GM23338 (cell line): ENCODE measurements at regions not wholly inside any gene's neighbourhood (a gene's known extent, or its start where the extent isn't known, plus 50 kb on each side); places are given as distances from the start of the nearest gene placed in this dataset.
A peak's percentile ranks its signal among the peaks of the same experiment; 100 is the strongest.

ENCODE experiments used
- ATAC-seq: fragments of 200-7000 bp; cut with Tn5 transposase; 3 replicates; pipeline ENCODE4 v1.9.1; 2020
- DNase-seq: peaks from one replicate; pipeline ENCODE4 v3.0.0-alpha.2; 2015; ENCODE audit warnings: low spot score
- H2AFZ ChIP-seq: fragments of 200-600 bp; sonication (generic); 2 replicates; pipeline ENCODE4 v1.8.0; 2016; ENCODE audit warnings: antibody characterized with exemption, mild to moderate bottlenecking, moderate library complexity
- H3F3A ChIP-seq: fragments of 200-600 bp; sonication (generic); replicated peaks from 2 replicates; pipeline ENCODE4 v1.8.0; 2017; ENCODE audit warnings: antibody characterized with exemption, mixed run types, low read depth
- H3K27ac ChIP-seq: fragments of 200-600 bp; sonication (generic); 2 replicates; pipeline ENCODE4 v1.6.1; 2016; ENCODE audit warnings: low read depth
- H3K27me3 ChIP-seq: fragments of 200-600 bp; sonication (generic); 2 replicates; pipeline ENCODE4 v1.8.0; 2016; ENCODE audit warnings: mild to moderate bottlenecking, mixed run types, moderate library complexity; ENCODE audit not compliant: insufficient read depth
- H3K36me3 ChIP-seq: fragments of 200-600 bp; sonication (generic); 2 replicates; pipeline ENCODE4 v1.8.0; 2016; ENCODE audit warnings: mild to moderate bottlenecking; ENCODE audit not compliant: insufficient read depth
- H3K4me1 ChIP-seq: fragments of 200-600 bp; sonication (generic); 2 replicates; pipeline ENCODE4 v1.8.0; 2016; ENCODE audit warnings: mild to moderate bottlenecking, moderate library complexity; ENCODE audit not compliant: insufficient read depth
- H3K4me2 ChIP-seq: fragments of 200-600 bp; sonication (generic); 2 replicates; pipeline ENCODE4 v1.7.1; 2017; ENCODE audit warnings: mixed run types
- H3K4me3 ChIP-seq: fragments of 200-600 bp; sonication (generic); 2 replicates; pipeline ENCODE4 v1.6.1; 2016; ENCODE audit warnings: mixed run types
- H3K79me2 ChIP-seq: fragments of 200-600 bp; sonication (generic); replicated peaks from 2 replicates; pipeline ENCODE4 v1.8.0; 2017; ENCODE audit warnings: mild to moderate bottlenecking; ENCODE audit not compliant: insufficient read depth
- H3K9me2 ChIP-seq: fragments of 200-600 bp; sonication (generic); 2 replicates; pipeline ENCODE4 v1.8.0; 2017; ENCODE audit not compliant: insufficient read depth
- H4K20me1 ChIP-seq: fragments of 200-600 bp; sonication (generic); replicated peaks from 2 replicates; pipeline ENCODE4 v1.8.0; 2017; ENCODE audit warnings: mild to moderate bottlenecking; ENCODE audit not compliant: insufficient read depth
- H3K27ac Mint-ChIP-seq: 2 replicates; pipeline ENCODE4 v1.8.0; 2020; ENCODE audit warnings: inconsistent platforms, mild to moderate bottlenecking, moderate library complexity, mixed read lengths
- H3K27me3 Mint-ChIP-seq: 3 replicates; pipeline ENCODE4 v1.8.0; 2022; ENCODE audit warnings: low read depth, mild to moderate bottlenecking, moderate library complexity, mixed read lengths, inconsistent platforms; ENCODE audit not compliant: insufficient read depth, poor library complexity
- H3K36me3 Mint-ChIP-seq: 3 replicates; pipeline ENCODE4 v1.8.0; 2021; ENCODE audit warnings: low read depth, mild to moderate bottlenecking, inconsistent platforms, moderate library complexity, mixed read lengths
- H3K4me1 Mint-ChIP-seq: 3 replicates; pipeline ENCODE4 v1.8.0; 2020; ENCODE audit warnings: mild to moderate bottlenecking, inconsistent platforms, mixed read lengths
- H3K4me3 Mint-ChIP-seq: 3 replicates; pipeline ENCODE4 v1.8.0; 2021; ENCODE audit warnings: moderate library complexity, mild to moderate bottlenecking, inconsistent platforms, mixed read lengths
- H3K9me3 Mint-ChIP-seq: 3 replicates; pipeline ENCODE4 v1.8.0; 2020; ENCODE audit warnings: moderate library complexity, mild to moderate bottlenecking, inconsistent platforms, mixed read lengths
- EZH2 ChIP-seq: fragments of 200-600 bp; sonication (generic); IDR thresholded peaks from one replicate; pipeline ENCODE4 v1.8.0; 2017; ENCODE audit warnings: antibody characterized with exemption, mild to moderate bottlenecking, low read depth; ENCODE audit not compliant: unreplicated experiment
- STAT1 ChIP-seq: IDR thresholded peaks from one replicate; pipeline ENCODE4 v1.6.1; 2016; ENCODE audit warnings: antibody characterized with exemption; ENCODE audit not compliant: unreplicated experiment
- ZNF331 ChIP-seq: fragments of 250-450 bp; sonication (Bioruptor Pico); IDR thresholded peaks from 2 replicates; pipeline ENCODE4 v1.5.0; 2020; ENCODE audit warnings: low read depth, mild to moderate bottlenecking, moderate library complexity
- TF ChIP-seq, protein P1 (sequence below): IDR thresholded peaks from 2 replicates; pipeline ENCODE4 v1.6.1; 2016; ENCODE audit warnings: antibody characterized with exemption
- TF ChIP-seq, protein P2 (sequence below): fragments of 250-450 bp; sonication (Bioruptor Pico); IDR thresholded peaks from 2 replicates; pipeline ENCODE4 v1.5.0; 2020; ENCODE audit warnings: mild to moderate bottlenecking, moderate library complexity

DNA sequence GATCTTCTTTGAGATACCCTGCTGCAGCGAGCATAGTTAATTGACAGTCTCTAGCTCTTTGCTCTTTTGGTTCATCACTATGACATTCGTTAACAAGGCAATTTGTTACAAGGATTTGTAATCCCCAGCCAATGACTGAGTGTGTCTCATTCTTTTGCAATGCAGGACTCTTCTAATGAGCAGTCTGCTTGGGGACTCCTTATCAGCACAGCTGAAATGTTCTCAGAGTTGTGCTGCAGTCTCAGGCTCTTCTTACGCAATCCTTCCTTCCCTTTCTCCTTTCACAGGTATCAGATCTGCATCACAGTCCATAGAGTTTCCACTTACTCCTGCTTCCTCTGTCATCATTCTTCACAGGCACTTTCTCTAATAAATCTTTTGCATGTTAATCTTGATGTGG, 161.2 kb upstream of the OGFRL1 start:
- DNase-seq (no peak), ATAC-seq (no peak)
- TF ChIP-seq, protein P1, sequence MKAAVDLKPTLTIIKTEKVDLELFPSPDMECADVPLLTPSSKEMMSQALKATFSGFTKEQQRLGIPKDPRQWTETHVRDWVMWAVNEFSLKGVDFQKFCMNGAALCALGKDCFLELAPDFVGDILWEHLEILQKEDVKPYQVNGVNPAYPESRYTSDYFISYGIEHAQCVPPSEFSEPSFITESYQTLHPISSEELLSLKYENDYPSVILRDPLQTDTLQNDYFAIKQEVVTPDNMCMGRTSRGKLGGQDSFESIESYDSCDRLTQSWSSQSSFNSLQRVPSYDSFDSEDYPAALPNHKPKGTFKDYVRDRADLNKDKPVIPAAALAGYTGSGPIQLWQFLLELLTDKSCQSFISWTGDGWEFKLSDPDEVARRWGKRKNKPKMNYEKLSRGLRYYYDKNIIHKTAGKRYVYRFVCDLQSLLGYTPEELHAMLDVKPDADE = no peak
- TF ChIP-seq, protein P2, sequence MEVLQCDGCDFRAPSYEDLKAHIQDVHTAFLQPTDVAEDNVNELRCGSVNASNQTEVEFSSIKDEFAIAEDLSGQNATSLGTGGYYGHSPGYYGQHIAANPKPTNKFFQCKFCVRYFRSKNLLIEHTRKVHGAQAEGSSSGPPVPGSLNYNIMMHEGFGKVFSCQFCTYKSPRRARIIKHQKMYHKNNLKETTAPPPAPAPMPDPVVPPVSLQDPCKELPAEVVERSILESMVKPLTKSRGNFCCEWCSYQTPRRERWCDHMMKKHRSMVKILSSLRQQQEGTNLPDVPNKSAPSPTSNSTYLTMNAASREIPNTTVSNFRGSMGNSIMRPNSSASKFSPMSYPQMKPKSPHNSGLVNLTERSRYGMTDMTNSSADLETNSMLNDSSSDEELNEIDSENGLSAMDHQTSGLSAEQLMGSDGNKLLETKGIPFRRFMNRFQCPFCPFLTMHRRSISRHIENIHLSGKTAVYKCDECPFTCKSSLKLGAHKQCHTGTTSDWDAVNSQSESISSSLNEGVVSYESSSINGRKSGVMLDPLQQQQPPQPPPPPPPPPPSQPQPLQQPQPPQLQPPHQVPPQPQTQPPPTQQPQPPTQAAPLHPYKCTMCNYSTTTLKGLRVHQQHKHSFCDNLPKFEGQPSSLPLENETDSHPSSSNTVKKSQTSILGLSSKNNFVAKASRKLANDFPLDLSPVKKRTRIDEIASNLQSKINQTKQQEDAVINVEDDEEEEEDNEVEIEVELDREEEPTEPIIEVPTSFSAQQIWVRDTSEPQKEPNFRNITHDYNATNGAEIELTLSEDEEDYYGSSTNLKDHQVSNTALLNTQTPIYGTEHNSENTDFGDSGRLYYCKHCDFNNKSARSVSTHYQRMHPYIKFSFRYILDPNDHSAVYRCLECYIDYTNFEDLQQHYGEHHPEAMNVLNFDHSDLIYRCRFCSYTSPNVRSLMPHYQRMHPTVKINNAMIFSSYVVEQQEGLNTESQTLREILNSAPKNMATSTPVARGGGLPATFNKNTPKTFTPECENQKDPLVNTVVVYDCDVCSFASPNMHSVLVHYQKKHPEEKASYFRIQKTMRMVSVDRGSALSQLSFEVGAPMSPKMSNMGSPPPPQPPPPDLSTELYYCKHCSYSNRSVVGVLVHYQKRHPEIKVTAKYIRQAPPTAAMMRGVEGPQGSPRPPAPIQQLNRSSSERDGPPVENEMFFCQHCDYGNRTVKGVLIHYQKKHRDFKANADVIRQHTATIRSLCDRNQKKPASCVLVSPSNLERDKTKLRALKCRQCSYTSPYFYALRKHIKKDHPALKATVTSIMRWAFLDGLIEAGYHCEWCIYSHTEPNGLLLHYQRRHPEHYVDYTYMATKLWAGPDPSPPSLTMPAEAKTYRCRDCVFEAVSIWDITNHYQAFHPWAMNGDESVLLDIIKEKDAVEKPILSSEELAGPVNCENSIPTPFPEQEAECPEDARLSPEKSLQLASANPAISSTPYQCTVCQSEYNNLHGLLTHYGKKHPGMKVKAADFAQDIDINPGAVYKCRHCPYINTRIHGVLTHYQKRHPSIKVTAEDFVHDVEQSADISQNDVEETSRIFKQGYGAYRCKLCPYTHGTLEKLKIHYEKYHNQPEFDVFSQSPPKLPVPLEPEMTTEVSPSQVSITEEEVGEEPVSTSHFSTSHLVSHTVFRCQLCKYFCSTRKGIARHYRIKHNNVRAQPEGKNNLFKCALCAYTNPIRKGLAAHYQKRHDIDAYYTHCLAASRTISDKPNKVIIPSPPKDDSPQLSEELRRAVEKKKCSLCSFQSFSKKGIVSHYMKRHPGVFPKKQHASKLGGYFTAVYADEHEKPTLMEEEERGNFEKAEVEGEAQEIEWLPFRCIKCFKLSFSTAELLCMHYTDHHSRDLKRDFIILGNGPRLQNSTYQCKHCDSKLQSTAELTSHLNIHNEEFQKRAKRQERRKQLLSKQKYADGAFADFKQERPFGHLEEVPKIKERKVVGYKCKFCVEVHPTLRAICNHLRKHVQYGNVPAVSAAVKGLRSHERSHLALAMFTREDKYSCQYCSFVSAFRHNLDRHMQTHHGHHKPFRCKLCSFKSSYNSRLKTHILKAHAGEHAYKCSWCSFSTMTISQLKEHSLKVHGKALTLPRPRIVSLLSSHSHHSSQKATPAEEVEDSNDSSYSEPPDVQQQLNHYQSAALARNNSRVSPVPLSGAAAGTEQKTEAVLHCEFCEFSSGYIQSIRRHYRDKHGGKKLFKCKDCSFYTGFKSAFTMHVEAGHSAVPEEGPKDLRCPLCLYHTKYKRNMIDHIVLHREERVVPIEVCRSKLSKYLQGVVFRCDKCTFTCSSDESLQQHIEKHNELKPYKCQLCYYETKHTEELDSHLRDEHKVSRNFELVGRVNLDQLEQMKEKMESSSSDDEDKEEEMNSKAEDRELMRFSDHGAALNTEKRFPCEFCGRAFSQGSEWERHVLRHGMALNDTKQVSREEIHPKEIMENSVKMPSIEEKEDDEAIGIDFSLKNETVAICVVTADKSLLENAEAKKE = no peak
- no peak for TF ChIP-seq EZH2
- TF ChIP-seq ZNF331 (CRISPR knock-in tag) = no peak
- TF ChIP-seq STAT1 = no peak
- Mint-ChIP-seq H3K9me3 (peaks cover 10% of the 10 kb centered on the region; the same call in 2 of the 3 replicates), H3K27ac (peak overlapping the region; percentile 32; the same call in 1 of the 2 replicates), H3K36me3 (peaks cover 7% of the 10 kb centered on the region; the same call in 1 of the 3 replicates), H3K4me1 (peaks cover 21% of the 10 kb centered on the region), H3K4me3 (no peak overlapping the region), H3K27me3 (no peaks in the 10 kb centered on the region)
- peaks cover 11% of the 10 kb centered on the region; the same call in 1 of the 2 replicates for H3K4me1 ChIP-seq
- H3K27me3 ChIP-seq = no peaks in the 10 kb centered on the region
- no peak overlapping the region for H3K4me3 ChIP-seq
- H3F3A ChIP-seq = no peaks in the 10 kb centered on the region
- no peak overlapping the region for H2AFZ ChIP-seq
- no peak overlapping the region for H3K27ac ChIP-seq
- no peaks in the 10 kb centered on the region for H3K79me2 ChIP-seq
- H3K9me2 ChIP-seq = no peaks in the 10 kb centered on the region
- no peaks in the 10 kb centered on the region for H4K20me1 ChIP-seq
- no peaks in the 10 kb centered on the region for H3K36me3 ChIP-seq
- H3K4me2 ChIP-seq = no peak overlapping the region
